VCaP (cell line): ENCODE measurements at regions not wholly inside any gene's neighbourhood (a gene's known extent, or its start where the extent isn't known, plus 50 kb on each side); places are given as distances from the start of the nearest gene placed in this dataset.

ENCODE experiments used
- H3K27ac ChIP-seq: fragments of 450-650 bp; 2 replicates; pipeline ENCODE4 v1.5.1; 2017
- CTCF ChIP-seq: fragments of 450-650 bp; conservative IDR thresholded peaks from 2 replicates; pipeline ENCODE4 v1.5.1; 2017; ENCODE audit warnings: mild to moderate bottlenecking, moderate library complexity

GRCh38 chr3:135618123-135618522 lies 347.4 kb upstream of the PPP2R3A start:
- H3K27ac ChIP-seq, result no peak overlapping the region
- TF ChIP-seq CTCF, result no peak

GRCh38 chr3:135621184-135621920 lies 344.2 kb upstream of the PPP2R3A start:
- no peak for TF ChIP-seq CTCF
- no peak overlapping the region for H3K27ac ChIP-seq

- TF ChIP-seq CTCF, result no peak
These were observed 343.3 kb upstream of the PPP2R3A start for GRCh38 chr3:135622215-135622614.

GRCh38 chr3:135622656-135623055 lies 342.9 kb upstream of the PPP2R3A start:
- TF ChIP-seq CTCF, result no peak
- no peak overlapping the region for H3K27ac ChIP-seq

More at GRCh38 chr3:135622215-135622614, 343.3 kb upstream of the PPP2R3A start:
- H3K27ac ChIP-seq, result no peak overlapping the region

DNA sequence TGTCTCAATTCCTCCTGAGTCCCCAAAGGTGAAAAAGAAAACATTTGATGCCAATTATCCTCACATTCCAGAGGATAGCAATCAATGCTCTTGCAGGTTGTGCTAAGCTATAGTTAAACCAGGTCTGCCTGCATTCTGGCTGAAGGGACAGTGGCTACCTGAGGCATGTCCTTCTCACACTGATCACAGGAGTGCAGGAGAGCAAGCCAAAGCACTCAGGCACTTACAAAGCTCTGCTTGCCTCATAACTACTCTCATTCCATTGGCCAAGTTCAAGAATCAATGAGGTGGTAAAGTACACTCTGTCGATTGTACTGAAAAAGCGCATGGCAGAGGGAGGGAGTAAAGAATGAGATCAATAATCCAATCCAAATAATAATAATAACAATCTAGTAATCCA lies 342.0 kb upstream of the PPP2R3A start:
- no peak for TF ChIP-seq CTCF
- H3K27ac ChIP-seq, result no peak overlapping the region

DNA sequence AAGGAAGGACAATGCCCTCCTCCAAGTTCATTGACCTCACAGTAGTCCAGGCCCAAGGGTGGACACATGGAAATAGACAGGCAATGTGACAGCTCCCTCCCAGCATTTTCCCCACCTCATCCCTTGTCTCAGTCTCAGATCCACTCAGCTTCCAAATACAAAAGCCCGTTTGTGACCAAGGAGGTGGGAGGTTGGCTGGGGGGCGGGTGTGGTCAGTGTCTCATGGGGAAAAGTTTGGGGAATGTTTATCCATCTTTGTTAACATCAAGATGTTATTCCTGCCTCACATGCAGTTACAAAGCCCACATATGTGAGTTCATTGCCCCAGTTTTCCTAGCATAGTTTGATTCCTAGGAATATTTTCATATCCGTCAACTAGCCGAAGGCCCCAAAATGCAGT lies 338.5 kb upstream of the PPP2R3A start:
- H3K27ac ChIP-seq, result no peak overlapping the region
- no peak for TF ChIP-seq CTCF

DNA sequence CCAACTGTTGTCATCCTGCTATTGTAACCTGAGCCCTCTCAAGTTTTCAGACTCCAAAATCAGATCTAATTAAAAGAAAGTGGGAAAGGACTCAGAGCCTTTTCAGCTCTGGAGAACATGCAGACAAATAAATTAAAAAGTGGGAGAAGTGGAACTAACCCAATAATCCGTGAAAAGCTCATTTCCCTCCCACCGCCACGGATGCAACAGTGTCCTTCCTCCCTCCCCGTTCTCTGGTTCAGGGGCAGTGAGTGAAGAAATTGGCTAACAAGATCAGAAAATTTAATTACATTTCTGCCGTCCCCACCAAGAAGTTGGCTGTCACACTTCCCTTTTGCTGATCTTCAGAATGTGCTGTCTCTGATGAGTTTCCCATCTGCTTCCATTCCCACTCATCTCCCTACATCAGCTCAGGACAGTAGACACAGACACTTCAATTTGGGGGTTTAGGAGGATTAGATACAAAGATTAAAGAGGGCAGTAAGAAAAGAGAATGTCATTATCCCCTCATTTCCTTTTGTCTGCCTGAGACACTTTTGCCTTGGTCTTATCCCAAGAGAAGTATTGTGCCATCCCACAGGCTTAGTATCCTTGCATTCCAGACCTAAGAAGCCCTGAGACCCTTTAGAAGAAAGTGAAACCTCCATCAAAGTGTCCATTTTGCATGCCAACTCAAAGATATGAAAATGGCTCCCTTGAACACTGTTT lies 335.7 kb upstream of the PPP2R3A start:
- no peak for TF ChIP-seq CTCF
- H3K27ac ChIP-seq, result no peak overlapping the region
